Stimulated activated naive CD8-positive, alpha-beta T cell treated with anti-CD3 and anti-CD28 coated beads, Interleukin-15, Interleukin-2, amounts not matched to agents 100 ng/mL and 50 ng/mL, for 24 hours (primary cell): ENCODE measurements at regions not wholly inside any gene's neighbourhood (a gene's known extent, or its start where the extent isn't known, plus 50 kb on each side); places are given as distances from the start of the nearest gene placed in this dataset.

Experiments
- H3K27ac Mint-ChIP-seq: one replicate; pipeline ENCODE4 v1.8.0; 2021; ENCODE audit warnings: mild to moderate bottlenecking, mixed read lengths
- H3K27me3 Mint-ChIP-seq: one replicate; pipeline ENCODE4 v1.8.0; 2021; ENCODE audit warnings: mixed read lengths
- H3K36me3 Mint-ChIP-seq: one replicate; pipeline ENCODE4 v1.8.0; 2021; ENCODE audit warnings: low read depth, mixed read lengths
- H3K4me1 Mint-ChIP-seq: one replicate; pipeline ENCODE4 v1.8.0; 2021; ENCODE audit warnings: low read depth, mixed read lengths
- H3K4me3 Mint-ChIP-seq: one replicate; pipeline ENCODE4 v1.8.0; 2021; ENCODE audit warnings: mild to moderate bottlenecking, mixed read lengths
- H3K9me3 Mint-ChIP-seq: one replicate; pipeline ENCODE4 v1.8.0; 2021; ENCODE audit warnings: mixed read lengths

DNA sequence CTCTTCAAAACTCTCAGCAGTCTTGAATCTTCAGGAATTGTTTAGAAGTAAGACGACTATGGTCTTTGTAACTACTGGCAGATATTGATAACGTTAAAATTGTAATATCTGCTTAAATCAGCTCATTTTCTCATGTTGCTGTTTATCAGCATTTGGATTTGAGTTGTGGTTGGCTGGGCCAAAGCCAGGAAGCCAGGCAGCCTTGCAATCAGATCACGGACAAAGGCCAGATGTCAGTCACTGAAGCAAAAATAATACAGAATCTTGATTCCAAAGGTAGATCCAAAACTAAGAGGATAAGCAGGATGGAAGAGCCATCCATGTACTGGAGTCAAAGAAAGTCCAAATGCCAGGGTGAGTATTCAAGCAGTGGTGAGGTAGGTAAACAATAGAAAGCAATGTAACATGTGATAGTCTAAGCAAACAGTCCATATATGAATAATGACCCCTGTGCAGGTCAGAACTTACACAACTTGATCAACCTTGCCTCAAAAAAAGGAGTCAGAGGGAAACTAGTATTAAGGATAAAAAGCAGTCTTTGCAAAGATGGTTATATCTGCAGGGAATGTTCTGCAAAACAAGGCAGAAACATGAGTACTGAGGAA, 95.8 kb upstream of the RAP1B start:
- Mint-ChIP-seq H3K36me3 (no peaks in the 10 kb centered on the region), H3K4me3 (no peak overlapping the region), H3K4me1 (no peaks in the 10 kb centered on the region), H3K27ac (no peak overlapping the region), H3K27me3 (no peaks in the 10 kb centered on the region), H3K9me3 (peaks cover 4% of the 10 kb centered on the region)

DNA sequence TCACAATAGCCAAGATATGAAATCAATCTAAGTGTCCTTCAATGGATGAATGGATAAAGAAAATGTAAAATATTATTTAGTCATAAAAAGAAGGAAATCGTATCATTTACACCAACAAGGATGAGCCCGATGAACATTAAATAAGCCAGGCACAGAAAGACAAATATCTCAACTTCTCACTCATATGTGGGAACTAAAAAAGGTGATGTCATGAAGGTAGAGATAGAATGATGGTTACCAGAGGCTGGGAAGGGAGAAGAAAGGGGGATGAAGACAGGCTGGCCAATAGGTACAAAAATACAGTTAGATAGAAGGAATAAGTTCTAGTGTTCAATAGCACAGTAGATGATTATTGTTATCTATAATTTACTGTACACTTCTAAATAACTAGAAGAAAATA, 94.9 kb upstream of the RAP1B start:
- Mint-ChIP-seq H3K4me1 (no peaks in the 10 kb centered on the region), H3K4me3 (no peak overlapping the region), H3K27me3 (no peaks in the 10 kb centered on the region), H3K36me3 (no peaks in the 10 kb centered on the region), H3K9me3 (peaks cover 4% of the 10 kb centered on the region), H3K27ac (no peak overlapping the region)

DNA sequence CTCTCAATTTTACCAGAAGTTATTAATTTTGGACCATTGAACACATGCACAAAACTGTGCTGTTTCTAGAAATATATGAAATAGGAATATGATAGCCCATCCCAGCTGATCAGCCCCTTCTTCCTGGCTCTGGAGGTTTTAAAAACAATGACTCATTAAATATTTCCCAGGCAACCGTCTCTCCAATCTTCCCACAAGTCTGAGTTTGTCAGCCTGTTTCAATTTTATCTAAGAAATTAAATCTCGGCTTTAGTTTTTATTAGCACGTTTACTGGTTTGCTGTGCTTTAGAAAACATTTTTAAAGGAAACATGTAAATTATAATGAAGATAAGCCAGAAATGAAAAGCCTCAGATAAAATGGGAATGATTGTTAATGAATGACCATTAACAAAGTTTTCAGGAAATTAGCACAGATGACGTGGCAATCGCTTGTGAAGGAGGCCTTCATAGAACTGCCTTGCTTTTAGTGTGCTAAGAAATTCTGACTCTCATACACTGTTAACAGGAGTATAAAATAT, 89.3 kb upstream of the RAP1B start:
- Mint-ChIP-seq H3K9me3 (no peaks in the 10 kb centered on the region), H3K27ac (no peak overlapping the region), H3K4me3 (no peak overlapping the region), H3K27me3 (no peaks in the 10 kb centered on the region), H3K36me3 (no peaks in the 10 kb centered on the region), H3K4me1 (peaks cover 10% of the 10 kb centered on the region)

DNA sequence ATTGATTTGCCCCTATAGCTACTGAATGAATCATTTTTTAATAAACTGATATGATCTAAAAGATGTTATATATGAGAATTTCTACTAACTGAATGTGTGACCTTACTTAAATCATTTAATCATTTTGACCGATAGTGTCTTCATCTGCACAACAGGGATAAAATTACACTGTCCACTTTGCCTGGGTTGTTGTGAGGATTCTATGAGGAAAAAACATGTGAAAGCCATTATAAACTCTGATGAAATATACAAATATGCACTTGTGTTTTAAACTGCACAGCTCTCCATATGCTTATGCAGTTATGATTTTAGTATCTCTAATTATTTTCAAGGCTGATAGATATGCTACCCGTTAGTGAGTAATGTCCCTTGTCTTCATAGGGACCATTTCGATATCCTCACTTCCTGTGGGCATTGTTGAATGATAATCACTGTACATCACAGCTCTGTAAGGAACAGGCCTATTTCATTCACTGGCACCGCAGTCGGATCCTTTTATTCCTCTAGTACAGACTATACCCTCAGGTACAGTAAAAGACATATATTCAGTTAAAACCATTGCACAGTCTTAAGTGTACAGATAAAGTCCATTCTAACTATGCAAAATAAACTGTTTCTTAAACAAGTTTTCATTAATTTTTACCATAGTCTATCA, 88.7 kb upstream of the RAP1B start:
- H3K27ac Mint-ChIP-seq, result no peak overlapping the region
- H3K9me3 Mint-ChIP-seq, result no peaks in the 10 kb centered on the region
- H3K4me3 Mint-ChIP-seq, result no peak overlapping the region
- H3K4me1 Mint-ChIP-seq, result peaks cover 10% of the 10 kb centered on the region
- H3K27me3 Mint-ChIP-seq, result no peaks in the 10 kb centered on the region
- H3K36me3 Mint-ChIP-seq, result no peaks in the 10 kb centered on the region

DNA sequence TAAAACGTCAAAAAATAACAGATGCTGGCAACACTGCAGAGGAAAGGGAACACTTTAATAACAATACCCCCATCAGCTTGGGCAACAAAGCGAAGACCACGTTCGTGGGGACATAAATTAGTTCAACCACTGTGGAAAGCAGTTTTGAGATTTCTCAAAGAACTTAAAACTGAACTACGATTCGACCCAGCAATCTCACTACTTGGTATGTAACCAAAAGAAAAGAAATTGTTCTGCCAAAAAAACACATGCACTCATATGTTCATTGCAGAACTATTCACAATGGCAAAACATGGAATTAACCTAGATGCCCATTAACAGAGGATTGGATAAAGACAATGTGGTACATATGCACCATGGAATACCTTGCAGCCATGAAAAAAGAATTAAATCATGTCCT, 81.2 kb upstream of the RAP1B start:
- Mint-ChIP-seq H3K27ac (no peak overlapping the region), H3K4me3 (no peak overlapping the region), H3K27me3 (no peaks in the 10 kb centered on the region), H3K36me3 (no peaks in the 10 kb centered on the region), H3K9me3 (peaks cover 4% of the 10 kb centered on the region), H3K4me1 (peaks cover 14% of the 10 kb centered on the region)

DNA sequence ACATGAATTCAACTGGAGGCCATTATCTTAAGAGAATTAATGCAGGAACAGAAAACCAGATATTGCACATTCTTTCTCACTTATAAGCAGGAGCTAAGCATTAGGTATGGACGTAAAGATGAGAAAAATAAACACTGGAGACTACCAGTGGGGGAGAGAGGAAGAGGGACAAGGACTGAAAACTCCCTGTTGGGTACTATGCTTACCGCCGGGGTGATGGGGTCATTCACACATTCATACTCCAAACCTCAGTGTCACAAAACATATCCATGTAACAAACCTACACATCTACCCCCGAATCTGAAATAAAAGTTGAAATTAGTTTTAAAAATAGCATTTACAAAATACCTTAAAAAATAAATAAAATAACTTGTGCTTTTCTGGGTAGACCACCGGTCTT, 80.8 kb upstream of the RAP1B start:
- Mint-ChIP-seq H3K27ac (no peak overlapping the region), H3K4me3 (no peak overlapping the region), H3K27me3 (no peaks in the 10 kb centered on the region), H3K4me1 (peaks cover 14% of the 10 kb centered on the region), H3K9me3 (peaks cover 4% of the 10 kb centered on the region), H3K36me3 (no peaks in the 10 kb centered on the region)

DNA sequence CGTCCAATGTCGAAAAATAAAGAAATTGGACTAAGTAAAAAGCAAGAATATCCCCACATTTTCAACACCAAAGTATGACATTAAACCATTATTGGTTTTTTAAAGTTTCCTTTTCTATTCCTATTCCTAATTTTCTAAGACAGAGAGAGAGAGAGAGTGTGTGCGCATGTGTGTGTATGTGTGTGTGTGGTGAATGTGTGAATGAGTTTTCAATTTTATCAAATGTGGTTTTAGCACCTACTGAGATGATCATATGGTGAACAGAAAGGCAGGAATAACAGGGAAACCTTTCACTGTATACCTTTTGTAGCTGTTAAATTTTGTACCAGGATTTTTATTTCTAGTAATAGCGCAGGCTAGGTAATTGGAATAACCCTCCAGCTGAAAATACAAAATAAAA, 80.4 kb upstream of the RAP1B start:
- Mint-ChIP-seq H3K4me3 (no peak overlapping the region), H3K36me3 (no peaks in the 10 kb centered on the region), H3K27ac (peak overlapping the region; percentile 22), H3K4me1 (peaks cover 14% of the 10 kb centered on the region), H3K27me3 (no peaks in the 10 kb centered on the region), H3K9me3 (peaks cover 4% of the 10 kb centered on the region)

DNA sequence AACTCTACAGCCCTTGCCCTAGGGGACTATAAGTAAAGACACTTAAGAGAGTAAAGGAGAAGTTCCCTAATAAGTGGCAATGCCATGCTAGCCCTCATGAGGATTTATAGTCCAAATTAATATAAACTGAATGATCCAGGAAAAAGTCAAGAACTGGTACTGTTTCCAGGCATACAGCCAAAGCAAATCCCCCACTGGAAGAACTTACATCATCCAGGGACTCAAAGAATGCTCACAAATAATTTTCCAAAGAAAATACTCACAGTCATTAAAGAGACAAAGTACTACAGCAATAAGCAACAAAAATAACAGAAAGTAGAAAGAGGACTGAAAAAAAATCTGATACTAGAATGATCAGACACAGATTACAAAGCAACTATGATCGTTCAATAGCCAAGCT, 79.7 kb upstream of the RAP1B start:
- Mint-ChIP-seq H3K4me3 (no peak overlapping the region), H3K9me3 (peaks cover 4% of the 10 kb centered on the region), H3K4me1 (peaks cover 14% of the 10 kb centered on the region), H3K27me3 (no peaks in the 10 kb centered on the region), H3K27ac (no peak overlapping the region), H3K36me3 (no peaks in the 10 kb centered on the region)

DNA sequence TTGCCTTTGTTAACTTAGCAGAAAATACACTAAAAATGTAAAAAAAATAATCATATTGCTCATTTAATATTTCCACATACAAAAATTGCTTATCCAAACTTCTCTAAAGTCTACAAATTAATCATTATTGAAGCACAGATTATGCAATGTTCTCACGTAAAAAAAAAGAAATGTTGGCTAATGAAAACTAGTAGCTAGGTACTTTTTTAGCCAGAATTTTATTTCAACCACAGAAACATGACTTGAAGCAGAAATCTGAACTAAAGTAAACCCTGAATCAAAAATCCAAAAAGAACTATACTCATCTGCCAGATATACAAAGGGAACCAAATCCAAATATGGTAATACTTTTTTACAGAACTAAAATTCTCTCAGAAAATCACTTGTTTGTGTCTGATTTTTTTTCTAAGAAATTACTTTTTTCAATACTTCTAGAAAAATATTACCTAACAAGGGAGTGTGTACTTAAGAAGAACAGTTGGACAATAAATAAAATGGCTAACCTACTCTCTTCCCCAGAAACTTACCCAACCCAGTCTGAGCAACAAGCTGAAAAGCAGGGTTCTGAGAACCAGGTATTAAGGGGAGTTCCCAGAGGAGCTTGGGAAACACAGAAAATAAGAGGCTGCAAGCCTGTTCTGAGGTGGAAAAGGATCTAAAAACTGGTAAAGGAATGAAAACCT, 78.4 kb upstream of the RAP1B start:
- Mint-ChIP-seq H3K4me3 (no peak overlapping the region), H3K27me3 (no peaks in the 10 kb centered on the region), H3K27ac (no peak overlapping the region), H3K4me1 (peaks cover 25% of the 10 kb centered on the region), H3K36me3 (no peaks in the 10 kb centered on the region), H3K9me3 (peaks cover 2% of the 10 kb centered on the region)

DNA sequence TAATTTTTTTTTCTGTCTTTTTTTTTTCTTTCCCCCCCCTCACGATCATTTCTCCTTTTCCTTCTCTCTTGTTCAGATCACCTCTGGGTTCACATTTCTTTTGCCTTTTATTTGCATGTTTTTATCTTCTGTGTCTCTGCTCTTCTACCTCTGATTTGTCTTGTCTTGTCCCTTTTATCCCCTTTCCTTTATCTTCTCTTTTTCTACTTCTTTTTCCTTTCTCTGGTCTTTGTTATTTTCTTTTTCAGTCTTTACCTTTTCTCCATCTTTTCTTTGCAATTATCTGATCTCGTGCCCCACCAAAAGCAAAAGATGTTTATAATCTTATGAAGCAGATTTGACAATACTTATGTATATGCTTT, 77.8 kb upstream of the RAP1B start:
- H3K27me3 Mint-ChIP-seq, result no peaks in the 10 kb centered on the region
- H3K9me3 Mint-ChIP-seq, result no peaks in the 10 kb centered on the region
- no peak overlapping the region for H3K4me3 Mint-ChIP-seq
- peaks cover 29% of the 10 kb centered on the region for H3K4me1 Mint-ChIP-seq
- peak overlapping the region; percentile 5 for H3K27ac Mint-ChIP-seq
- no peaks in the 10 kb centered on the region for H3K36me3 Mint-ChIP-seq

DNA sequence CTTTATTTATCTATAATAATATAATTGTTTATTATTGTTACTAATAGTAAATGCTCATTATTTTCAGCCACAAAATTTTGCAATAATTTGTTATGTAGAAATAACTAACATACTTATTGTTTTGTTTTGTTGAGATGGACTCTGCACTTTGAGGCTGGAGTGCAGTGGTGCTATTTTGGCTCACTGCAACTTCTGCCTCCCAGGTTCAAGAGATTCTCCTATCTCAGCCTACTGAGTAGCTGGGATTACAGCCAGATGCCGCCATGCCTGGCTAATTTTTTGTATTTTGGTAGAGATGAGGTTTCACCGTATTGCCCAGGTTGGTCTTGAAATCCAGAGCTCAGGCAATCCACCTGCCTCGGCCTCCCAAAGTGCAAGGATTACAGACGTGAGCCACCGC, 76.6 kb upstream of the RAP1B start:
- peaks cover 40% of the 10 kb centered on the region for H3K4me1 Mint-ChIP-seq
- no peak overlapping the region for H3K4me3 Mint-ChIP-seq
- no peaks in the 10 kb centered on the region for H3K9me3 Mint-ChIP-seq
- H3K27ac Mint-ChIP-seq, result no peak overlapping the region
- no peaks in the 10 kb centered on the region for H3K36me3 Mint-ChIP-seq
- H3K27me3 Mint-ChIP-seq, result no peaks in the 10 kb centered on the region

DNA sequence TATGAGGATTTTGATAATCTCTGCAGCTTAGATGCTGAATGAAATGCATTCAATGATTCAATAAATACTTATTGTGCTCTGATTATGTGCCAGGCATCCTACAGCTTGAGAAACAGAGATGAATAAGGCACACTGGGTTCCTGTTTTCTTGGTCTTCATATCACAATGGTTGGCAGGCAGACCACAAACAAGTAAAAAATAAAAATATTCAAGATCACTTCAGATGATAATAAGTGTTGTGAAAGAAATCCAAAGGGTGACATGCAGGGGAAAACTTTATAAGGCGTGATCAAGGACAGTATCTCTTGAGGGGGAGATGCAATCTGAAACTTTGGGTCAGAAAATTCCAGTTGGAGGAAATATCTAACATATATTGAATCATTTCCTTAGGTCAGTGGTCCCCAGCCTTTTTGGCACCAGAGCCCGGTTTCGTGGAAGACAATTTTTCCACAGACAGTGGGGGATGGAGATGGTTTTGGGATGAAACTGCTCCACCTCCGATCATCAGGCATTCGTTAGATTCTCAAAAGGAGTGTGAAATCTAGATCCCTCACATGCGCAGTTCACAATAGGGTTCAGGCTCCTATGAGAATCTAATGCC, 73.7 kb upstream of the RAP1B start:
- no peak overlapping the region for H3K27ac Mint-ChIP-seq
- peaks cover 63% of the 10 kb centered on the region for H3K4me1 Mint-ChIP-seq
- H3K36me3 Mint-ChIP-seq, result no peaks in the 10 kb centered on the region
- no peaks in the 10 kb centered on the region for H3K27me3 Mint-ChIP-seq
- no peaks in the 10 kb centered on the region for H3K9me3 Mint-ChIP-seq
- H3K4me3 Mint-ChIP-seq, result no peak overlapping the region

DNA sequence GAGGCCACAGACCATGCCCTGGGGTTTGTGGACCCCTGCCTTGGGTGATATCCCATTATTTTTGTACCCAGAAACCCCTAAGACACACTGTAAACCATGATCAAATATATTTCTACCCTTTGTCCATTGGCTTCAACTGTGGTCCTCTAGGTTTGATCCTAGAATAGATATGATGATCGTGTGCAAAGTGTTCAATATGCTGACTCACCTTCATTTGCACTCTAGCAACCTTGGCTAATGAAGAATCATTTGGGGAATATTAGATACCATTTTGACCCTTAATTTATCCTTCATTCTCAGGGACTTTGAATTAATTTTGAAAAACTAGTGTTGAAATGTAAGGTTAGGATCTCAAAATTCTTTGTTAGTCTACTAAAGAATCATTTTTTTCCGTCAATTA, 73.1 kb upstream of the RAP1B start:
- Mint-ChIP-seq H3K9me3 (no peaks in the 10 kb centered on the region), H3K36me3 (no peaks in the 10 kb centered on the region), H3K4me3 (no peak overlapping the region), H3K4me1 (peaks cover 64% of the 10 kb centered on the region), H3K27ac (no peak overlapping the region), H3K27me3 (no peaks in the 10 kb centered on the region)

DNA sequence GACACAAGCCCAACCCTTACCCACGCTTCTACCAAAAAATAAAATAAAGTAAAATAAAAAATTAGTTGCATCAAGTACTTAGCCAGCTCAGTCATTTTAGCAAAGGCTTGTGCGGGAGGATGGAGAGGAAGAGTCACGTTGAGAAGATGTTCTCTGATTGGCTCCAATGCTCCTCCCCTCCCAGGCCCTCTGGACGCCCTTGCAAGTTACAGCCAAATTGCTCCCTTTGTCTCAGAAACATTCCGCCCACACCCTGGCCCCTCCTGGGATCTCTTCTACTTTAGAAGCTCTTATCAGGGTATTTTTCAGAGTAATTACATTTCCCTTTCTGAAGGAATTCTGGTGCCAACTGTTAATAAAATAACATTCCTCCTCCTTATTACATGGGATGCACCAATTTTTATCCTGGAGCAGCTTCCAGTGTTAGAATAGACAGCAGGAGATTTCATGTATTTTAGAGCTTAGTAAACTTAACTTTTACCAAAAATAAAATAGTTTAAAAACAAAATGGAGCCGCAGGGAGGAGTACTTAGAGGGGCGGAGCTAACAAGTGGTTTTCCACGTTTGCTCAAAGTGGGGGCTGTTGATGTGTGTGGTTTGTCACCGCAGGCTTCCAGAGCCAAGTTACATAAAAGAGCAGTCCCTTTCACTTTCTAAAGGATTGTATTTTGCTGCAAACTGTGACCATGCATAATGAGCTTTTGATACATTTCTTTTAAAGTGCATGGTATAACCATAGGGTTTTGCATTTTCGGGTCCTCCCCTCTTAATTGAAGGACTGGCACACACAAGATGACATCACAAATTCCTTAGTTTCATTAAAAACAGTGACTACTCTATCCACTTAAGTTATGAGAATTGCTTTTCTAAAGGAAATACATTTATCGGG, 71.7 kb upstream of the RAP1B start:
- no peaks in the 10 kb centered on the region for H3K36me3 Mint-ChIP-seq

More for the DNA sequence above, 71.7 kb upstream of the RAP1B start:
- H3K4me1 Mint-ChIP-seq, result peaks cover 58% of the 10 kb centered on the region
- no peaks in the 10 kb centered on the region for H3K9me3 Mint-ChIP-seq
- H3K27me3 Mint-ChIP-seq, result no peaks in the 10 kb centered on the region
- peak overlapping the region; percentile 42 for H3K4me3 Mint-ChIP-seq
- H3K27ac Mint-ChIP-seq, result peak overlapping the region; percentile 76
